ENCODE measurements at regions not wholly inside any gene's neighbourhood (a gene's known extent, or its start where the extent isn't known, plus 50 kb on each side); places are given as distances from the start of the nearest gene placed in this dataset.
"Not testable (repeated sequence)": the region's sequence is repeated elsewhere in the genome, so short reads cannot be mapped to it uniquely, and the experiment has no call there.

- no peak for DNase-seq (ENCODE audit: low spot score)
These were observed 220.5 kb upstream of the TENM4 start for GRCh38 chr11:79661373-79661772.

- no peak for DNase-seq (ENCODE audit: low spot score)
These were observed 208.1 kb upstream of the TENM4 start for GRCh38 chr11:79648766-79649520.

- no peak for DNase-seq (ENCODE audit: low spot score)
These were observed 196.4 kb upstream of the TENM4 start for GRCh38 chr11:79637219-79637618.

GRCh38 chr11:79634905-79635304, 194.1 kb upstream of the TENM4 start:
- DNase-seq (ENCODE audit: low spot score): no peak

- no peak for DNase-seq (ENCODE audit: low spot score)
These were observed 186.5 kb upstream of the TENM4 start for GRCh38 chr11:79627281-79627680.

GRCh38 chr11:79626135-79627075, 185.6 kb upstream of the TENM4 start:
- no peak for DNase-seq (ENCODE audit: low spot score)

GRCh38 chr11:79623375-79623774, 182.5 kb upstream of the TENM4 start:
- DNase-seq (ENCODE audit: low spot score): no peak

GRCh38 chr11:79617561-79617960, 176.7 kb upstream of the TENM4 start:
- no peak for DNase-seq (ENCODE audit: low spot score)

- no peak for DNase-seq (ENCODE audit: low spot score)
These were observed 175.6 kb upstream of the TENM4 start for GRCh38 chr11:79616392-79616851.

- no peak for DNase-seq (ENCODE audit: low spot score)
These were observed 174.6 kb upstream of the TENM4 start for GRCh38 chr11:79615425-79615824.

- DNase-seq (ENCODE audit: low spot score): no peak
These were observed 169.8 kb upstream of the TENM4 start for GRCh38 chr11:79610678-79611077.

- DNase-seq (ENCODE audit: low spot score): no peak
These were observed 169.3 kb upstream of the TENM4 start for GRCh38 chr11:79610139-79610538.

GRCh38 chr11:79609511-79609910, 168.7 kb upstream of the TENM4 start:
- DNase-seq (ENCODE audit: low spot score): no peak

- DNase-seq (ENCODE audit: low spot score): not testable (repeated sequence)
These were observed 165.6 kb upstream of the TENM4 start for GRCh38 chr11:79606461-79606860.

- DNase-seq (ENCODE audit: low spot score): no peak
These were observed 159.9 kb upstream of the TENM4 start for GRCh38 chr11:79600711-79601110.

GRCh38 chr11:79594834-79595233, 154.0 kb upstream of the TENM4 start:
- DNase-seq (ENCODE audit: low spot score): no peak

GRCh38 chr11:79592824-79593223, 152.0 kb upstream of the TENM4 start:
- DNase-seq (ENCODE audit: low spot score): no peak

GRCh38 chr11:79592406-79592805, 151.6 kb upstream of the TENM4 start:
- no peak for DNase-seq (ENCODE audit: low spot score)

GRCh38 chr11:79582434-79582833, 141.6 kb upstream of the TENM4 start:
- no peak for DNase-seq (ENCODE audit: low spot score)

- DNase-seq (ENCODE audit: low spot score): no peak
These were observed 138.2 kb upstream of the TENM4 start for GRCh38 chr11:79579063-79579462.

- DNase-seq (ENCODE audit: low spot score): no peak
These were observed 137.3 kb upstream of the TENM4 start for GRCh38 chr11:79578116-79578515.

GRCh38 chr11:79575701-79576100, 134.9 kb upstream of the TENM4 start:
- no peak for DNase-seq (ENCODE audit: low spot score)

GRCh38 chr11:79570104-79570503, 129.3 kb upstream of the TENM4 start:
- no peak for DNase-seq (ENCODE audit: low spot score)
